Nephron progenitor cell (in vitro differentiated cells): ENCODE measurements at regions not wholly inside any gene's neighbourhood (a gene's known extent, or its start where the extent isn't known, plus 50 kb on each side); places are given as distances from the start of the nearest gene placed in this dataset.

Experiments used
- DNase-seq: peaks from one replicate; pipeline ENCODE4 v3.0.0; 2021
- H3K27ac Mint-ChIP-seq: 2 replicates; pipeline ENCODE4 v1.8.0; 2021; ENCODE audit warnings: mild to moderate bottlenecking, moderate library complexity, mixed read lengths
- H3K27me3 Mint-ChIP-seq: 2 replicates; pipeline ENCODE4 v1.8.0; 2021; ENCODE audit warnings: mild to moderate bottlenecking, low read depth, mixed read lengths; ENCODE audit not compliant: poor library complexity
- H3K36me3 Mint-ChIP-seq: 2 replicates; pipeline ENCODE4 v1.8.0; 2021; ENCODE audit warnings: low read depth, mixed read lengths
- H3K4me1 Mint-ChIP-seq: 2 replicates; pipeline ENCODE4 v1.8.0; 2021; ENCODE audit warnings: mixed read lengths
- H3K4me3 Mint-ChIP-seq: 2 replicates; pipeline ENCODE4 v1.8.0; 2021; ENCODE audit warnings: mild to moderate bottlenecking, moderate library complexity, mixed read lengths
- H3K9me3 Mint-ChIP-seq: 2 replicates; pipeline ENCODE4 v1.8.0; 2021; ENCODE audit warnings: mild to moderate bottlenecking, moderate library complexity, mixed read lengths
- CTCF ChIP-seq: fragments of 200-600 bp; sonication (generic); IDR thresholded peaks from 2 replicates; pipeline ENCODE4 v1.5.0; 2021; ENCODE audit warnings: antibody characterized with exemption

- Mint-ChIP-seq H3K4me3 (no peak overlapping the region), H3K27ac (no peak overlapping the region), H3K4me1 (peaks cover 20% of the 10 kb centered on the region), H3K9me3 (peaks cover 19% of the 10 kb centered on the region), H3K27me3 (no peaks in the 10 kb centered on the region), H3K36me3 (no peaks in the 10 kb centered on the region)
- DNase-seq = no peak
- no peak for TF ChIP-seq CTCF
Measured at GRCh38 chrX:137646472-137646871, 80.5 kb downstream of the ZIC3 start.

GRCh38 chrX:137651647-137652046 lies 85.7 kb downstream of the ZIC3 start:
- H3K9me3 Mint-ChIP-seq = peaks cover 19% of the 10 kb centered on the region
- H3K27me3 Mint-ChIP-seq = no peaks in the 10 kb centered on the region
- DNase-seq = no peak
- H3K4me3 Mint-ChIP-seq = no peak overlapping the region
- no peaks in the 10 kb centered on the region for H3K36me3 Mint-ChIP-seq
- H3K27ac Mint-ChIP-seq = no peak overlapping the region
- H3K4me1 Mint-ChIP-seq = no peaks in the 10 kb centered on the region
- no peak for TF ChIP-seq CTCF

GRCh38 chrX:137652086-137652485 lies 86.2 kb downstream of the ZIC3 start:
- peaks cover 19% of the 10 kb centered on the region for H3K9me3 Mint-ChIP-seq
- no peaks in the 10 kb centered on the region for H3K27me3 Mint-ChIP-seq
- no peaks in the 10 kb centered on the region for H3K36me3 Mint-ChIP-seq
- H3K4me3 Mint-ChIP-seq = no peak overlapping the region
- TF ChIP-seq CTCF = no peak
- no peak overlapping the region for H3K27ac Mint-ChIP-seq
- H3K4me1 Mint-ChIP-seq = no peaks in the 10 kb centered on the region
- no peak for DNase-seq

GRCh38 chrX:137654481-137654880 lies 88.6 kb downstream of the ZIC3 start:
- H3K4me1 Mint-ChIP-seq = no peaks in the 10 kb centered on the region
- no peak for DNase-seq
- H3K27me3 Mint-ChIP-seq = no peaks in the 10 kb centered on the region
- H3K27ac Mint-ChIP-seq = no peak overlapping the region
- no peaks in the 10 kb centered on the region for H3K36me3 Mint-ChIP-seq
- H3K9me3 Mint-ChIP-seq = peaks cover 21% of the 10 kb centered on the region
- no peak overlapping the region for H3K4me3 Mint-ChIP-seq
- no peak for TF ChIP-seq CTCF

- peaks cover 11% of the 10 kb centered on the region for H3K36me3 Mint-ChIP-seq
- H3K9me3 Mint-ChIP-seq = peaks cover 42% of the 10 kb centered on the region
- peaks cover 3% of the 10 kb centered on the region for H3K27me3 Mint-ChIP-seq
- DNase-seq = no peak
- no peak for TF ChIP-seq CTCF
- no peak overlapping the region for H3K27ac Mint-ChIP-seq
- H3K4me1 Mint-ChIP-seq = peaks cover 3% of the 10 kb centered on the region
- H3K4me3 Mint-ChIP-seq = no peak overlapping the region
Measured at GRCh38 chrX:137667776-137668175, 101.8 kb downstream of the ZIC3 start.

GRCh38 chrX:137684591-137684990 lies 118.7 kb downstream of the ZIC3 start:
- H3K4me1 Mint-ChIP-seq = no peaks in the 10 kb centered on the region
- H3K36me3 Mint-ChIP-seq = no peaks in the 10 kb centered on the region
- no peak for TF ChIP-seq CTCF
- no peak overlapping the region for H3K4me3 Mint-ChIP-seq
- no peak overlapping the region for H3K27ac Mint-ChIP-seq
- peaks cover 3% of the 10 kb centered on the region for H3K27me3 Mint-ChIP-seq
- H3K9me3 Mint-ChIP-seq = peaks cover 19% of the 10 kb centered on the region
- no peak for DNase-seq
